Activated CD4-positive, alpha-beta memory T cell treated with anti-CD3 and anti-CD28 coated beads for 36 hours (primary cell): ENCODE measurements at regions not wholly inside any gene's neighbourhood (a gene's known extent, or its start where the extent isn't known, plus 50 kb on each side); places are given as distances from the start of the nearest gene placed in this dataset.

ENCODE experiments used
- CTCF ChIA-PET: fragments of 350-600 bp; sonication (Branson Sonifier 250); formaldehyde crosslinking; loops from one replicate; lab custom pipeline; 2021; ENCODE audit warnings: antibody characterized with exemption, inconsistent platforms; lab: Charles Lee
- POLR2A ChIA-PET: fragments of 350-600 bp; sonication (Branson Sonifier 250); formaldehyde crosslinking; loops from one replicate; lab custom pipeline; 2021; ENCODE audit warnings: antibody characterized with exemption; lab: Charles Lee
- DNase-seq: peaks from one replicate; pipeline ENCODE4 v3.0.0-alpha.2; 2020
- H3K27ac Mint-ChIP-seq: one replicate; pipeline ENCODE4 v1.8.0; 2021; ENCODE audit warnings: mixed read lengths
- H3K27me3 Mint-ChIP-seq: one replicate; pipeline ENCODE4 v1.8.0; 2021; ENCODE audit warnings: mixed read lengths
- H3K36me3 Mint-ChIP-seq: one replicate; pipeline ENCODE4 v1.8.0; 2021; ENCODE audit warnings: mixed read lengths
- H3K4me1 Mint-ChIP-seq: one replicate; pipeline ENCODE4 v1.8.0; 2021; ENCODE audit warnings: low read depth, mixed read lengths
- H3K4me3 Mint-ChIP-seq: one replicate; pipeline ENCODE4 v1.8.0; 2021; ENCODE audit warnings: mild to moderate bottlenecking, mixed read lengths
- H3K9me3 Mint-ChIP-seq: one replicate; pipeline ENCODE4 v1.8.0; 2021; ENCODE audit warnings: mixed read lengths
- intact Hi-C: fragments of 100-400 bp; cut with micrococcal nuclease; formaldehyde crosslinking; loops from one replicate; pipeline ENCODE4 v1.15.1; 2023

DNA sequence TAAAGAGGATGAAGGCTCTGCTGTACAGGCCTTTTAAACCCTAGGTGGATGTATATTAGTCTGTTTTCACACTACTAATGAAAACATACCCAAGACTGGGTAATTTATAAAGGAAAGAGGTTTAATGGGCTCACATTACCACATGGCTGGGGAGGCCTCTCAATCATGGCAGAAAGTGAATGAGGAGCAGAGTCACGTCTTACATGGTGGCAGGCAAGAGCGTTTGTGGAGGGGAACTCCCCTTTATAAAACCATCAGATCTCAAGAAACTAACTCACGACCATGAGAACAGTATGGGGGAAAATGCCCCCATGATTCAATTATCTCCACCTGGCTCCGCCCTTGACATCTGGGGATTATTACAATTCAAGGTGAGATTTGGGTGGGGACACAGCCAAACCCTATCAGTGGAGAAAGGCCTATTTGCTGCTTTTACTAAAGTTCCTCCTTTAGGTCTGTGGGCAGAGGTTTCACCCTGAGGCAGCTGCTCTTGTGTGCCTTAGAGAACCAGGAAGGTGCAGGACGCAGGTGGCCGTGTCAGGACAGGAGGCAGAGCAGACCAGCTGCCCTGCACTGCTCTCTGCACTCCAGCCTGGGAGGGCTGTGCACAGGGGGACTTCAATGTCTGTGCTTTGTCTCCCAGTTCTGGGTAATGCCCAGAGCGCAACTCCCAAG lies 178.8 kb upstream of the HDAC4 start:
- ChIA-PET CTCF (no interaction called here), POLR2A (no interaction called here)
- no peaks in the 10 kb centered on the region for H3K9me3 Mint-ChIP-seq
- intact Hi-C loops = no loop called here
- H3K27me3 Mint-ChIP-seq = no peaks in the 10 kb centered on the region
- no peaks in the 10 kb centered on the region for H3K36me3 Mint-ChIP-seq
- H3K27ac Mint-ChIP-seq = no peak overlapping the region
- no peak for DNase-seq
- H3K4me3 Mint-ChIP-seq = no peak overlapping the region
- H3K4me1 Mint-ChIP-seq = peaks cover 7% of the 10 kb centered on the region

DNA sequence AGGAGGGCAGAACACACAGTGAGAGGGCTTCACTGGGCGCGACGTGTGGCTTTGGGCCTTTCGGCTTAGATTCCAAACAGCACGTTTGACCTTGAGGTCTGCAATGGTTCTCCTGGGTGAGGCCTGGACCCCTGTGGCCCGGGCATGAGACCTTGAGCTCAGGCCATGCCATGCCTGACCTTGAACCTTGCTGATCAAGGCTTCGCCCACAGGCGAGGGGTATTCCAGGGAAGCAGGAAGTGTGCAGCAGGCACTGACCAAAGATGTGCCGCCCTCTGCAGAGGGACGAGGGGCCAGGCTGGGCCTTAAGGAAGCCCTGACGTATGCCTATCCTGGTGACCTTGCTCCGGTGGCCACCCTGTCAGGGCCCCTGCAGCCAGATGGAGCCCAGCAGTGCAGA lies 178.3 kb upstream of the HDAC4 start:
- no peaks in the 10 kb centered on the region for H3K9me3 Mint-ChIP-seq
- no peak overlapping the region for H3K27ac Mint-ChIP-seq
- no peak overlapping the region for H3K4me3 Mint-ChIP-seq
- no peaks in the 10 kb centered on the region for H3K27me3 Mint-ChIP-seq
- H3K4me1 Mint-ChIP-seq = peaks cover 7% of the 10 kb centered on the region
- CTCF ChIA-PET = no interaction called here
- POLR2A ChIA-PET = no interaction called here
- intact Hi-C loops = no loop called here
- H3K36me3 Mint-ChIP-seq = no peaks in the 10 kb centered on the region
- no peak for DNase-seq

DNA sequence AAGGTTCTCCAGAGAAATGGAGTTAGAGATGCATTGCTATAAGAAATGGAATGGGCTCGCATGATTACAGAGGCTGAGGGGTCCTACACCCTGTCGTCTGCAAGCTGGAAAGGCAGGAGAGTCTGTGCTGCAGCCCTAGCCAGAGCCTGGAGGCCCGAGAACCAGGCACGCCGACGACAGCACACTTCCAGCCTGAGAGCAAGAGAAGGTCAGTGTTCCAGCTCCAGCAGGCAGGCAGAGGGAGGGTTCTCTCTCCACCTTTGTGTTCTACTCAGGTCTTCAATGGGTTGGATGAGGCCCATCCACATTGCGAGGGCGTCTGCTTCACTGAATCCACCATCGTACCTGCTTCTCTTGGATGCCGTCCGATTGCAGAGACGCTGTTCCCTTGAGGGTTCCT lies 177.6 kb upstream of the HDAC4 start:
- H3K9me3 Mint-ChIP-seq = no peaks in the 10 kb centered on the region
- no peaks in the 10 kb centered on the region for H3K27me3 Mint-ChIP-seq
- H3K27ac Mint-ChIP-seq = no peak overlapping the region
- CTCF ChIA-PET = no interaction called here
- intact Hi-C loops = no loop called here
- H3K36me3 Mint-ChIP-seq = no peaks in the 10 kb centered on the region
- peaks cover 7% of the 10 kb centered on the region for H3K4me1 Mint-ChIP-seq
- POLR2A ChIA-PET = no interaction called here
- DNase-seq = no peak
- H3K4me3 Mint-ChIP-seq = no peak overlapping the region

DNA sequence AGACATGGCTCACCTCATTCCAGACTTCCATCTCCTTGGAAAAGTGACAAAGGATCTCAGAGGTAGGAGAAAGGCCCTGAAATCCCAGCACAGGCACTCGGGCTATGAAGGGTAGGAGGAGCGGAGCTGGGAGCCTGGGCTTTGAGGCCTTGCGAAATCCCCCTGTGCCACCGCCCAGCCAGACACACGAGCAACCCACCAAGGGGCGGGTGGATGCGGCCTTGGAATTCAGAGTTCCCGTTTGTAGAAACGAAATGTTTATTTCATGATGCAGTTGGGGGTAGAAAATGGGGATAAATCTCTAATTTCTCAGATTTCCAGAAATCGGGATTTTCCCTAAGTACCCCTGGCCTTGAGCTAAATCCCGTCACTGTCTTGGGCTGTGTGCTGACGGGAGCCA lies 177.1 kb upstream of the HDAC4 start:
- ChIA-PET CTCF (no interaction called here), POLR2A (no interaction called here)
- intact Hi-C loops = no loop called here
- Mint-ChIP-seq H3K27me3 (no peaks in the 10 kb centered on the region), H3K4me1 (peaks cover 7% of the 10 kb centered on the region), H3K4me3 (no peak overlapping the region), H3K36me3 (no peaks in the 10 kb centered on the region), H3K27ac (no peak overlapping the region), H3K9me3 (no peaks in the 10 kb centered on the region)
- DNase-seq = no peak

DNA sequence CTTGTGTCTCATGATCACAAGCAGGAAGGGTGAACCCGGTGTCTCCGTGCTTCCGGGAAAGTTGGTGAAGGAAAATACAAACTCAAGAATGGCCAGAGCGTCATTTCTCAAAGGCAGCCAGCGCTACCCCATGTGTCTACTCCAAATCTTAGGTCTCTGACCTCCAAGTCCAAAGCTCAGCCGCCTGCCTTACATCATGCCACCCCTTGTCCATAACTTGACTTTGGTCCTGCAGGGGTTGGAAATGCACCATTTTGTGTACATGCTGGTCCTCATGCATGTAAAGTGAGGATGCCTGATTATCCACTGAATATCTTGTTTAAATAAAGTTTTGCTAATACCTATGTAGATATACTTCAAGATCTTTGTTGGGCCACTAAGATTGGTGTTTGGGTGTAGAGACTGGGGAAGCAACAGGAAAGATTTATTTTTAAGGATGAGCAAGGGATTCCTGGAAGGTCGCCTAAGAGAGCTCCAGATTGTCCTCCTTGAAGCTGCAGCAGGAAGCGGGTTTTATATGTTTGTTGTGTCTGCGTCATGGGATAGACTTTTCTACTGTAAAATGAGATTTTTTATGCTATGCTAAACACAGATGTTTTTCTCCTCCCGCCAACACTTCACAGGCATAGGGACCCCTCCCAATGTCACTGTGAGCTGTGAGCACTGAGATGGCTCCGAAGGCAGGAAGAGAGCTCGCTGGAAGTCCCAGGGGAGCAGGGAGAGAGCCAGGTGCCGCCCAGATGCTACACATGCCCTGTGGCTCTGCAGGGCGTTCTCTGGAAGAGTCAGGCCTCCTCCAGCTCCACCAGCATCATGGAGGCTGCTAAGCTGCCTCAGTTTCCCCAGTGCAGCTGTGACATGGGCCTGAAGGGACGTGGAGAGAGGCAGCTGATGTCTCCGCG lies 176.2 kb upstream of the HDAC4 start:
- Mint-ChIP-seq H3K36me3 (no peaks in the 10 kb centered on the region), H3K9me3 (no peaks in the 10 kb centered on the region), H3K27ac (no peak overlapping the region), H3K4me3 (no peak overlapping the region), H3K4me1 (peaks cover 7% of the 10 kb centered on the region), H3K27me3 (peaks cover 3% of the 10 kb centered on the region)
- DNase-seq = no peak
- ChIA-PET CTCF (no interaction called here), POLR2A (no interaction called here)
- intact Hi-C loops = no loop called here

DNA sequence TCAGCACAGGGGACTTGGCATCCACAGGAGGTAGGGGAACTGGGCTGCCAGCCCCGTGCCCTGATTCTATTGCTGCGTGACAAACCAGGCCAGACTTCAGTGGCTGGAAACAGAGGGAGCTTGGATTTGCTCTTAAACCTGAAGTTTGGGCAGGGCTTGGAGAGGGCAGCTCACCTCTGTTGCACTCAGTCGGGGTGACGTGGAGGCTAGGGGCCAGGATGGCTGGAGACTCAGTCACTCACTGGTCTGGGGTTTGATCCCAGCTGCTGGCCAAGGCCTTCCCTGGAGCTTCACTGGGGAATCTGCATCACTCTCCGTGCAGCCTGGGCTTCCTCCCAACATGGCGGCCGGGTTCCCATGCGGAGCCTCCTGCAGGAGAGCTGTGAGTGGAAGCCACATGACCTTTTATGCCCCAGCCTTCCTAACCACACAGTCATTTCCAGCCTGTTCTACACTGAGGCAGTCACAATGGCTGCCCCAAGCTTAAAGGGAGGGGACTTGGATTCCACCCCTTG lies 175.2 kb upstream of the HDAC4 start:
- peaks cover 3% of the 10 kb centered on the region for H3K27me3 Mint-ChIP-seq
- CTCF ChIA-PET = no interaction called here
- POLR2A ChIA-PET = no interaction called here
- peaks cover 7% of the 10 kb centered on the region for H3K4me1 Mint-ChIP-seq
- intact Hi-C loops = no loop called here
- no peak overlapping the region for H3K4me3 Mint-ChIP-seq
- H3K36me3 Mint-ChIP-seq = no peaks in the 10 kb centered on the region
- no peak overlapping the region for H3K27ac Mint-ChIP-seq
- no peaks in the 10 kb centered on the region for H3K9me3 Mint-ChIP-seq
- no peak for DNase-seq

DNA sequence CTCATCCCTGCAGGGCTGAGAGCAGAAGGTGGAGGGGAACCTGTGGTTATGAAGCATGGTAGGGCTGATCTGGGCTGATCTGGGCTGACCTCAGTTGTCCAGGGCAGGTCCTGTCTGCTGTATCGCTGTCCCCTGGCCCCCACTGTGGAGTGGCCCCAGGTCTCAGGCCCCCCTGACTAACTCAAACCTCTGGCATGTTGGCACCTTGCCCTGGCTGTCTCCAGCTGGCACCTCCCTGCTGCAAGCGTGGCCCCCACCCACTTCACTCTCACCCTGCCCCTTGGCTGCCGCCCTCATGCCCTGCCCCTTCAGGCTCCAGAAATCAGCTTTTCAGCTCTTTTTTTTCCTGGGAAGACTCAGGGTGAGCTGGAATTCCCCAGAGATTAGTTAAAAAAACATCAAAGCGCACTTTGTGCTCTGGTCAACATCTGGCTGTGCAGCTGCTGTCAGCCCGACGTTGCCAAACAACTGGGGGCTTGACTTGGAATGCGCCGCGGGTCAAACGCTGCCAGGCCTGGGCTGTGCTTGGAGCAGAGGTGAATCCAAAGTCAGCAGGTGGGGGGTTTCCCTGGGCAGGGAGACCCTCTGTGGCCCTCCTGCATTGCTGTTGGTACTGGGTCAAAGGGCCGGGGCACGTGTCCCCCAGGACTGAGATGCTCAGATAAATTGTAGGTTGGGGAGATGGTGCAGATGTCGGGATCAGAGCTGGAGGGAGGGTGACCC lies 173.8 kb upstream of the HDAC4 start:
- no peak for DNase-seq
- intact Hi-C loops = no loop called here
- Mint-ChIP-seq H3K4me1 (peaks cover 6% of the 10 kb centered on the region), H3K27me3 (peaks cover 3% of the 10 kb centered on the region), H3K9me3 (no peaks in the 10 kb centered on the region), H3K4me3 (no peak overlapping the region), H3K27ac (no peak overlapping the region), H3K36me3 (no peaks in the 10 kb centered on the region)
- ChIA-PET CTCF (interaction anchor here (0.6 kb wide), 1 partner anchor 135 kb away, joined by 4 read pairs; no protein-coding TSS in a partner anchor), POLR2A (no interaction called here)

DNA sequence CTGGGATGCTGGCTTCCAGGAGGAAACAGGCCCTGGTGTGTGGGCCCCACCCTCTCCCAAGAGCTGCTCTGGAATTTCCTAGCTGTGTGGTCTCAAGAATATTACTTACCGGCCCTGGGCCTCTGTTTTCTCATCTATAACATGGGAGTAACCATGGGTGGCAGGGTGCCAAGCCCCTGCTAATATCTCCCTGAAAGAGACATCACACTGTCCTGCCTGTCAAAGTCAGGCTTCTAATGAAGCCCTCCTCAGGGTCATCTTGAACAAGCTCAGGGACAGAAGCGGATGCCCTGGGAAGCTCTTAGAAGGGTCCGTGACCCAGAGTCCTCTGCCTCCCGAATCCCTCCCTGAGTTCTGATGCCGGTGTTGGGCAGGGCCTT lies 173.2 kb upstream of the HDAC4 start:
- POLR2A ChIA-PET = no interaction called here
- DNase-seq = no peak
- Mint-ChIP-seq H3K4me1 (peaks cover 4% of the 10 kb centered on the region), H3K27me3 (peaks cover 3% of the 10 kb centered on the region), H3K9me3 (no peaks in the 10 kb centered on the region), H3K27ac (no peak overlapping the region), H3K36me3 (no peaks in the 10 kb centered on the region), H3K4me3 (no peak overlapping the region)
- intact Hi-C loops = no loop called here
- CTCF ChIA-PET = no interaction called here

DNA sequence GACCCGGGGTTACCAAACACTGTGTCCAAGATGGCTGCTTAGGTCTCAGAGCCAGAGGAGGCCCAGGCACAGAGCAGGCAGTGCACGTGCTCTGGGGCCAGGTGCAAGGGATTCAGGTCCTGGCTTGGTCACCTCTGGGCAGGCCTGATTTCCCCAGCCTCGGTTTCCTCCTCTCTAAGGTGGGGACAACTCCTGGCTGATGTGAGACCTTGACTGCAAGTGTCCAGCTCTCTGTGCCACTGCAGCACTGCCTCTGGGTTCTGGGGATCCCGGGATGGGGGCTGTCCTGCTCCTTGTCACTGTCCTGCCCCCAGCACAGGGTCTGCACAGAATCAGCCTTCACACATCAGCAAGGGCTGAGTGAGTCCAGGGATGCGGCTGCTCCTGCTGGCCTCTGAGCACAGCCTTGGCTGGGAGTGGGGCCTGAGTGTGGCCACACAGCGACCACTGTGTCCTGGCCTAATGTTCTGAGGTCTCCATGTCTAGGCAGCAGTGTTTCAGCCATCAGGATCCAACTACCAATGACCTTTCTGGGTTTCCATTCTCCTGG lies 170.2 kb upstream of the HDAC4 start:
- intact Hi-C loops = no loop called here
- Mint-ChIP-seq H3K9me3 (no peaks in the 10 kb centered on the region), H3K27me3 (peaks cover 3% of the 10 kb centered on the region), H3K4me1 (peaks cover 4% of the 10 kb centered on the region), H3K4me3 (no peak overlapping the region), H3K27ac (no peak overlapping the region), H3K36me3 (no peaks in the 10 kb centered on the region)
- CTCF ChIA-PET = no interaction called here
- POLR2A ChIA-PET = no interaction called here
- DNase-seq = no peak

DNA sequence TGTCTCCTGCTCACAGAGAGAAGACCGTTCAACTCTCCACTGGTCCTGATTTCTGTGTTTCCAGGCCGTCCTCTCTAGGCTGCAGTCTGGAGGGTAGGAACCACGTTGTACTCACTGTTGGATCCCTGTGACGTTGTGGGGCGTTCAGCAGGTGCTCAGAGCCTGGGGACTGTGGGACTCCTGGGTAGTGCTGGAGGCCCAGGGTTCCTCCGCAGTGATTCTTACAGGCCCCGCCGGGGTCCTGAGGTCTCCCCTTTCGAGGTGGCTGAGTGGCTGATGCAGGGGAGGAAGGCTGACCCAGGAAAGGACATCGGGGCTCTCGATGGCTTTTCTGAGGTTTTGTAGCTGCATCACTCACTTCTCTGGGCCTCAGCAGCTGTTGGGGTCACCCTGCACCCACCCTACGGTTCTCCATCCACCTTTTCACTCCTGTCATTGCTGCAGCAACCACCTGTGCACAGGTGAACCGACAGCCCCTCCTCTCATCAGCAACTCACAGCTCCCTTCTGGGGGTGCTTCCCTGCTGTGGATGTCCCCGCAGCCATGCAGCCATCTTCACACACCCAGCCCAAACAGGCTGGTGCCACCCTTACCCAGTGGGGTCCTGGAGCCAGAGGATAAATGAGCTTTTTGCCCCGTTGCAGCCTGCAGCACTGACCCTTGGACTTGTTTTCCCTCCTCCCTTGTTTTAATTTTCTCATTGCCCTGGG lies 169.6 kb upstream of the HDAC4 start:
- H3K27me3 Mint-ChIP-seq = peaks cover 3% of the 10 kb centered on the region
- no peak for DNase-seq
- H3K36me3 Mint-ChIP-seq = no peaks in the 10 kb centered on the region
- no peak overlapping the region for H3K27ac Mint-ChIP-seq
- H3K4me3 Mint-ChIP-seq = no peak overlapping the region
- H3K4me1 Mint-ChIP-seq = peaks cover 4% of the 10 kb centered on the region
- intact Hi-C loops = no loop called here
- POLR2A ChIA-PET = no interaction called here
- H3K9me3 Mint-ChIP-seq = no peaks in the 10 kb centered on the region
- CTCF ChIA-PET = no interaction called here

DNA sequence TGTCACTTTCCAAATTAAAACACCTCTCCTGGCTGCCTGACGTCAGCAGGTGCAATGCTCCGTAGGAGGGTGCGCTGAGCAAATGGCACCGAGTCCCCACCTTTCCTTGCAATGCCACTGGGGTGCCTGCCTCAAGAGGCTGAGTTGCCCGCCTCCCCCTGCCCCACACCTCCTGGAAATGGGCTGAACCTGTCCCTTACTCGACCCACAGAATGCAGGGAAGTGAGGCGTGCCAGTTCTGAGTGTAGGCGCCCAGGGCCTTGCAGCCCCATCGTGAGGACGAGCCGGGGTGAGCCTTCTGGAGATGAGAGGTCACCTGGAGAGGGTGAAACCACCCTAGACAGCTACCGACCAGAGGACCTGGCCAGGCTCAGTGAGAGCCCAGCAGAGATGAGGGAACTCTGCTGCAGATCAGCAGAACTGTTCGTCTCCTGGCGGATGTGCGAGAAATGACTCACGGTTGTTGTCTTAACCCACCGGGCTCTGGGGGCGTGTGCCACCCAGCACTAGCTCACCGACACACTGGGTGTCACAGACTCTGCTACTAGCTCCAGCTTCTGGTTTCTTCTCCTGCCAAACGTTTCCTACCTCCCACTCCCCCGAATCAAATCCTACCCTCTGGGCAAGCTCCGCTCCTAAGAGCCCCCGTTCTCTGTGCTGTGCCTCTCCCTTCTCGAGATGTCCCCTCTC lies 168.7 kb upstream of the HDAC4 start:
- ChIA-PET CTCF (no interaction called here), POLR2A (no interaction called here)
- Mint-ChIP-seq H3K36me3 (no peaks in the 10 kb centered on the region), H3K27me3 (peaks cover 3% of the 10 kb centered on the region), H3K4me1 (peaks cover 4% of the 10 kb centered on the region), H3K27ac (no peak overlapping the region), H3K9me3 (no peaks in the 10 kb centered on the region), H3K4me3 (no peak overlapping the region)
- peak; percentile 31 for DNase-seq
- intact Hi-C loops = no loop called here
